DMS153 treated with DMSO at 0.1 percent for 48 hours (cell line): ENCODE measurements at regions not wholly inside any gene's neighbourhood (a gene's known extent, or its start where the extent isn't known, plus 50 kb on each side); places are given as distances from the start of the nearest gene placed in this dataset.
"Not testable (repeated sequence)": the region's sequence is repeated elsewhere in the genome, so short reads cannot be mapped to it uniquely, and the experiment has no call there.

Source experiments
- DNase-seq: peaks from one replicate; lab custom pipeline; 2025; ENCODE audit not compliant: unreplicated experiment; lab: John Stamatoyannopoulos, UW

DNA sequence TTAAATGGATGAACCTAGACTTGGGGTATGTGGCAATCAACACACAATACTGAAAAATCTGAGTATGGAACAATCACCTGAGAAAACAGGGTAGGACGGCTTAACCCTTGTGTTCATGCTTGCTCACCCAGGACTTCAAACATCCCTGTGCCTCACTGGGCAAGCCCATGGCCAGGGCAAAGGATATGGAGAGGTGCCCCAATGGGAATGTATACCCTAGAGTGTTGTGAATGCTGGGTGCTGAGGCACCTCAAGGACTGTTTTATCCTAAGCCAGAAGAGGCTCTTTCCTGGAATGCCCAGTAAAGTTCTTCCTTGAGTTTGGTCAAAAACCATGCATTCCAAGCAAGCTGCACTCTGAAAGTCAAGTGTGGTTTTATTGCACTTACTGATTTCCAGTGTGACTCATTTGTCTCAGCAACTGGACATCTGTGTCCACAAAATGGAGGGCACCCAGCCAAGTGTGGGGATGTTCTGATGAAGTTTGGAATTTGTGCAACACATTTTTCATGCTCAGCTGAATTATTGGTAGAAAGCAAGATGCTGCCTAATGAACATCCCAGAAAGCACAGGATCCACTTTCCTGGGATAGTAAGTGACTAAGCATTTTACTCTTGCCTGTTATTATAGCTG, 531.3 kb downstream of the RFC3 start:
- no peak for DNase-seq

DNA sequence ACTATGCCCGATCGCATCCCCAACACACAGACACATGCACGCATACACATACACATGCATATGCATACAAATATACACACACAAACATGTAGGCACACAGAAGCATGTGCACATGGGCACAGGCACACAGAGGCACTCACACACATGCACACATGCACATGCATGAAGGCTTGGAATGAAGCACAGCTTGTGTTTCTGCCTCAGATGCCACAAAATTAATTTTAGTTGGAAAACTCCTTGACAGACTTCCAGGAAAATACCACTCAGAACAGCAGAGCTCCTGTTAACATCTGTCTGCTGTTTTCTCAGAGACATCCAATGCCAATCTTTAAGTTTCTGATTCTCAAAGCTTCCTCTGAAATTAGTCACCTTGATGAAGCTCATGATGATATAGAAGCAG, 532.7 kb downstream of the RFC3 start:
- DNase-seq, result no peak

DNA sequence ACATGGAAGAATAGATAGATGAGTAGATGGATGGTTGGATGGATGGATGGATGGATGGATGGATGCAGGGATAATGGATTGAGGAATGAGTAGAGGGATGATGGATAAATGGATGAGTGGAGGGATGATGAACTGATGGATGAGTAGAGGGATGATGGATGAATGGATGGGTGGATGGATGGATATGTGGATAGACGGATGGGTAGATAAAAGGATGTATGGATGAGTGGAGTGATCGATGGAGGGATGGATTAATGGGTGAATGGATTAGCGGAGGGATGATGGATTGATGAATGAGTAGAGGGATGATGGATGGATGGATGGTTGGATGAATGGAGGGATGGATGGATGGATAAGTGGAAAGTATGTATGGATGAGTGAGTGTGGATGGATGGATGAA, 533.2 kb downstream of the RFC3 start:
- DNase-seq, result no peak

DNA sequence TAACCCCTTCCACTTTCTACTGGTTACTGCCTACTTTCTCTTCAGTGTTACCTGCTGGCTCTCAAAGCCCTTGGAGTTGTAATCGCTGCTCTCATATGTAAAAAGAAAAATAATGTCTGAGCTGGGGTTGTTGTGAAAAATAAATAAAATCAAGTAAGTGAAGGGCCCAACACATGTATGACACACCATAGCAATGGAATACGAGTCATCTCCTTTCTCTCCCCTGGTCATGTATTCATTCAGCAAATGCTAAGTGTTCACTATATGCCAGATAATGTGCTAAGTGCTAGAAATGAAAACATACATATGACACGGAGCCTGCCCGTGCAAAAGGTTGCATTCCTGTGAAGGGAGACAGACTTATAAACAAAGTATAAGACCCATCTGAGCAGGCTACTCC, 535.0 kb downstream of the RFC3 start:
- no peak for DNase-seq

DNA sequence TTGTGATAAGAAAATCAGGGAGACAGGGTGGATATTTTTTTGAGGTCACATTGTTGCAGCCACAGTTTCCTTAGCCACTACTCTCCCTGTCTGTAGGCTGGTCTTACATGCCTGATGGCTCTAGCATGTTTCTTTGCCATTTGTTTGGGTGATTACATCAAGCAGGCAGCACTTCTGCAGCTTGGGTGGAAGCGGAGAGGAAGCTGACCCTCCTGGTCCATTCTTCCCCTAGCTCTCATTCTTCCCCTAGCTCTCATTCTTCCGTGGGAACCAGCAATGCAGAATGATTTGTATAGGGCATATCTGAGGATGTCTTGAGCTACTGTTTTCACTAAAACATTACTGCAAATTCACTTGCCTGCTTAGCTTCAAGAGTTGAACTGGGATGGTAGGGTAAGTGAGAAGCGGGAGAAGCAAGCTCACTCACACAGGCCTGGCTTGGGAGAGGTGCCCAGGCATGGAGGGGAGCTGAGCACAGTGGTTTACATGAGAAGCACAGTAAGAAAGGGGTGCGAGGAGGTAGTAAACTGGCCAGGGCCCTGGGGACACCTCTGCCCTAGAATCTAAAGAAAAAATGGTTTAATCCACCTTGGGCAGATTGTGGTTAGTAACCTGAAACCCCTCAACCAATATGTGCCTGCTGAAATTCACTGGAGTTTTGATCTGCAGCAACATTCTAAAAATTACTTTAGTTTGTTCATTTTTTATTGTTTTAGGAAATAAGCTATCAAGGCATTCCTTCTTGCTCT, 538.9 kb downstream of the RFC3 start:
- DNase-seq, result no peak

DNA sequence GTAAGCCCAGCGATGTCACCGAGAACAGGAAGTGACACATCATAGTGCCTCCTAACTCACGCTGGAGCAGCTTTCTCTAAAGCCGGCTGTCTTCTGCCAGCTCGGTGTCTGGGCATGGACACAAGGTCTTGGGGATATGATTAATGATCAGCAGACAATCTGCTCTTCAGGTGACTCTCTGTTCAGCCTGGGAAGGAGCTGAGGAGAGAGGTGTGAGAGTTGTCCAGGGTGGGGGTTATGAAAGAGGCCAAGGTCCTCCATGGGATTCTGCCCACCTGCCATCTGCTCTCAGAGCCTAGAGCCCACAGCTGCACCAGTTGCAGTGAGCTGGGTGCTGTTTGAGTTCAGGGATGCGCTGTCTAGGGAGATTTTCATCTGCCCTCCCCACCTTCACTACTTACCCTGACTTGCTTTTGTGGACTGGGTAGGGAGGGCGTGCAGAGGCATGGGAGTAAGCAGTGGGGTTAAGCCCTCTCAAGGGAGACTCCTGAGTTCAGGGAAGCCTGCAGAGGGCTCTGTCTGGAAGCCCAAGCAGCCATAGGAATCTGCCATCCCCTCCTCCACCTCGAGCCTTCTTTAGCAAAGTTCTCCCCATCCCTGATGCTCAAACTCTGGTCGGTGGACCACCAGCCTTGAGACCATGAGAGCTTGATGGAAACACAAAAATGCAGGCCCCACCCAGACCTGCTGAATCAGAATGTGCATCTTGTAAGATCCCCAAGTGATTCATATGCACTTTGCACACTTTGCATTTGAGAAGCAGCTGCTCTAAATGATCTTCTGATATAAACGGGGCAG, 539.7 kb downstream of the RFC3 start:
- no peak for DNase-seq

DNA sequence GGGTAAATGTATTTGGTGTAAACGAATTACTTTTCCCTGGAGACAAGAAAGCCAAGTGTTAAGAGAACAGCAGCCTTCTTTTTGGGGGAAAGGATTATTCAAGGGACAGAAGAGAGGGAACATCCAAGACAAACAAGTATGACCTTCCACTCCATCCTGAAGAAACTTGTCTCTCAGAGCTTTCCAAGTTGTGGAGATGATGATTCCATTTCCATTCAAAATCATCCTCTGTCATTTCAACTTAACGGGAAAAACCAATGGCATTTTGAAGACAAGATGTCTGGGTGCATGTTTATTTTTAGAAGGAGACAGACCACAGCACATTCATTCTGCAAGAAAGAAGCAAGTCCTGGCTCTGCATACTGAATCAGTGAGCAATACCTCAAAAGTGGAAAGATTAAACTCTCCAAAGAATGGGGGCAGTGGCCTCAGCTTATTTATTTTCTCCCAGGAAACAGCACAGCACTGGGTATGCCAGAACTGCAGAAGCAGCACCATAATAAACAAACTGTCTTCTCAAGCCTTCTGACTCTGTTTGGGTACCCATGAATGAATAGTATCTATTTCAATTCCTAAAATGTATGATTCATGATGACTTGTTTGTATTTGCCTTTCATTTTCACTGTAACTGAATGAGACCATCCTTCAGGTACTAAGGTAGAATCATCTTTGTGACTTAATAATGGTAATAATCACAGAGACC, 541.0 kb downstream of the RFC3 start:
- DNase-seq, result no peak

DNA sequence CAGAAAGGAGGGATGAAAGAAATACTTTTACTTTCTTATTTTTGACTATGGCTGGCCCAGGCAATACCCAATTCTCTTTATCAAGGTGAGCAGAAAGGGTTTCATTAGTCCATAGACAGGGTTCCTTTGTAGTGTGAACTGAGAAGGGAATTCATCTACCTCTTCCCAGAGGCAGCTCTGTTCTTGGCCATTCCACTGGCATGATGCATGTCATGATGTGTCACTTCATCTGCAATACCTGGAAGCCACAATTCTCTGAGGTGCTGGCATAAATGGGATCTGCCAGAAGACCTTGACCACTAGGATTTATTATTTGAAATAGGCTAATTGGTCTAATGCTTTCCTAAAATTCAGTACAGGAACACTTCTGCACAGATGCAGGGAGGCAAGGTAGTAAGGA, 542.8 kb downstream of the RFC3 start:
- DNase-seq, result no peak

DNA sequence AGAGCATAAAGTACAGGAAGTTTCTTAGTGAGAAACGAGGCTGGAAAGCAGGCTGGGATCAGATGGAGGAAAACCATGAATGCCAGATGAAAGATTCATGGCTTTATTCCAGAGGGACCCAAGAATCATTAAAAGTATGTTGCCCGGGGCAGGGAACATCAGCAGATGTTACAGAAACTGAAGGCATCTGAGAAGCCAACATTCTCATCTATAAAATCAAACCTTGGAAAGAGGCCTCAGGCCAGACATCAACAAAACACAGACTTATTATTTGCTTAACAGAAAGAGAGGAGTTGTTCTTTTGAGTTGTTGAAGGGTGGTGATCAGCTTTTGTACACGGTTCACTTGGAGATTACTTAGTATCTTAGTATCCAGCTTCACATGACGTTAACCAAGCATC, 543.6 kb downstream of the RFC3 start:
- no peak for DNase-seq

DNA sequence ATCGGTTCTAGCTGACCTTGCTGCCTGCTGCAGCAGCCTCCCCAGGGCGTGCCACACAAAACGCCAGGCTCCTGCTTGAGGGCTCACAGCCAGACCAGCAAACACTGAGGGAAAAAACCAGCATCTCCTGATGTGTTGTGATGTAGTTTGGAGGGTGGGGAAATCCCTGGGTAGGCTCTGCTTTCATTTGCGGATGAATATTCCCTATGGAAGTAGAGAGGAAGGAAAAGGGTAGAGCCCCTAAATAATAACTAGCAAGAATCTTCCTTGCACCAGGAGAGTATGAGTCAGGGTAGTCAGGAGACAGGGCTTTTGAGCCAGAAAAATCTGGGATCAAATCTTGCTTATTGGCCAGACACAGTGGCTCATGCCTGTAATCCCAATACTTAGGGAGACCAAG, 545.3 kb downstream of the RFC3 start:
- no peak for DNase-seq

DNA sequence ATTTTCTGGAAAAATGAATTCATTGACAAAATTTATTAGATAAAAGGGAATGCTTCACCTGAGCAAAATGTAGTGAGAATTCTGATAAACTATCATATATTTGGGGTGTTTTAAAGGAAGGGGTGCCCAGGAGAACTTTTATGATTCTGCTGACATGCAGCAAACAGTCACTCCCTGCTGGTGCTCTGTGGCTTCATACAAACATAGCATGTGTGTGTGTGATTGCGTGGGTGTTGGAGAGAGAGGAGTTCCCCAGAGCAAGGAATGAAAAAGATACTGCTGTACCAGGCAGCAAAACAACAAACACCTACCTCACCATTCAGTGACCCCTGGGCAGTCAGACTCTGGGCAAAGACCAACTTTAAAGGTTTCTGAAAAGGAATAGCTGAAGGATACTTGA, 546.7 kb downstream of the RFC3 start:
- DNase-seq, result no peak

DNA sequence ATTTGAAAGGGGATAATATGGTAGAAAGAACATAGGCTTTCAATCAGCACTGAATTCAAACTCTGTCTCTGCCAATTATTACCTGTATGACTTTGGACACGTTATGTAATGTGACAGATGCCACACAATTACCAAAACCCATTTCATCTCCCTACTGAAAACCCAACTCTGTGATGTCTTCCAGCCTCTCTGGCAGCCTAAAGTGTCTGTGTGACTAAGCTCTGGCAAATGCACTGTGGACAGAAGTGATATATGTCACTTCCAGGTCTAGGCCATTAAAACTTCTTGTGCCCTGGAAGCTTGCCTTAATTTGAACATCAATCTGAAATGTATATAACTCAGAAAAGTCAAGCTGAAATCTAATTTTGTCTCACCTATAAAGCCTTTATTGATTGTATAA, 552.0 kb downstream of the RFC3 start:
- no peak for DNase-seq

DNA sequence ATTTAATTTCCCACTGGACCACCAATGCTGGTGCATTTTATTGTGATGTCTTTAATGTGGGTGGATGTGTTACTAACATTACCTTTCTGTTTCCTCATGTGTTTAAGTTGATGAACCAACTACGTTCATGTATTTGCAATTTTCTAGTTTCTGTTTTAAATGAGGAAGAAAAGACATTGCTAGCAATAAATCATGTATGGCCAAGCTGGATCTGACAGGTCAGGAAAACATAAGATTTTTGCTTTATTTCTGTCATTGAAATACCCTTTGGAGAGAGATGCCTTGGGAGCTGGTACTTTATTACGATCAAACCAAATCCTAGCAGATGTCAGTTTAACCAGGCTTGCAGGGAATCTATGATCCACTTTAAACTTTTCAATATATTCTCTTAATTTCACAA, 553.2 kb downstream of the RFC3 start:
- no peak for DNase-seq

DNA sequence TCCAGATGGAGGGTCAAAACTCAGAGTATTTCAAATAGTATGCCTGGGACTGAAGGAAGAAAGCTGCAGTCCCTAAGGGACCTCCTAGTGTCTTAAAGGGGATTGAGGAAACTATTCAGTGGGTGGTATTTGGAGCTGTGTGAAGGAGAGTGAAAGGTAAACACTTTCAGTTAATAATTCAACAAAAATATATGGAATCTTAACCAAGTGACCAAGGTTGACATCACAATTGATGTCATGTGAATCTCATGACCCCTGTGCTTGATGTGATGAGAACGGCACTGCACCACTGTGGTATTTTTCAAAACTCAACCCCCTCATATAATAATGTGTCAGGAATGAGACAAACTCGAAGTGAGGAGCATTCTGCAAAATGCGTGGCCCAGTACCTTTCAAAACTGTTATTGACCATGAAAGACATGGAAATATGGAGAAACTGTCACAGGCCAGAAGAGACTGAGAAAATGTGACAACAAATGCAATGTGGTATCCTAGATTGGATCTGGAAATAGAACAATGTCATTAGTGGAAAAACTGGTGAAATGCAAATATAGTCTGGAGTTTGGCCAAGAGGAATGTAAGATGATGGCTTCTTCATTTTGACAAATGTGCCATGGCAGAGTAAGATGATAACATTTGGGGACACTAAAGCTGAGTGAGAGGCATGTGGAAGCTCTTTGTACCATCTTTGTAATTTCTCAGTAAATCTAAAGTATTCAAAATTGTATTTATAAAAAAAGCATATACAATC, 553.9 kb downstream of the RFC3 start:
- DNase-seq, result no peak

DNA sequence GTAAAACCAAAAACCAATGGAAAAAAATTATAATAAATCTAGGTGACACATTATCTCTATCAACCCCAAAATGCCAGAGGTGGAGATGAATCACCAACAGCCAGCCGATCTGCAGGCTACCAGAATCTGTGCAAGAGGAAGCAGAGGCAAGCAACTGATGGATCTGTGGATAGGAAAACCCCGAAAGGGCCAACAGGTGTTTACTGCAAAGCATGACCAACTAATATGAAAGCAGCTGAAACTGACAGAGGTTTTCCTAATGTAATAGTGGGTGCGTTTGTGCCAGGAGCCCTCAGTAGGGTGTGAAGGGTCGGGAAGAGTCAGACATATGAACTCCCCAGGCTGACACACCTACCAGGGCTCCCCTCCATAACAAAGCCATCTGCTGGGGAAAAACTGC, 554.6 kb downstream of the RFC3 start:
- no peak for DNase-seq

DNA sequence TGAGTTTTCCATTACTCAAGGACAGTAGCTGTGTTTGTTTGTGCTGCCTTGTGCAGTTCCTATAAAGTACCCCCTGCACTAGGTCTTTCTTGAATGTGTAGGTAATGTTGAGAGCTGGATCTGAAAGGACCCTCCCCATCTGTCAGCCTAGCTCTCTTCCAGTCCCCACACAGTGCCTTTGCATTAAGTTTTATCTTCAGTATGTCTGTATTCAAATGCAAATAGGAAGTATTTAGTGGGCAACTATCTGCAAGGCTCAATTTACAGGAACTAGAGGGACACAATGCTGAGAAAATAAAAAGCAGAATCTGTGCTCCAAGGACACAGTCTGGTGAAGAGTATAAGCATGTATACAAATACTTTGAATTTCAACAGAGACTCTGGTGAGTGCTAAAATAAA, 558.5 kb downstream of the RFC3 start:
- no peak for DNase-seq

DNA sequence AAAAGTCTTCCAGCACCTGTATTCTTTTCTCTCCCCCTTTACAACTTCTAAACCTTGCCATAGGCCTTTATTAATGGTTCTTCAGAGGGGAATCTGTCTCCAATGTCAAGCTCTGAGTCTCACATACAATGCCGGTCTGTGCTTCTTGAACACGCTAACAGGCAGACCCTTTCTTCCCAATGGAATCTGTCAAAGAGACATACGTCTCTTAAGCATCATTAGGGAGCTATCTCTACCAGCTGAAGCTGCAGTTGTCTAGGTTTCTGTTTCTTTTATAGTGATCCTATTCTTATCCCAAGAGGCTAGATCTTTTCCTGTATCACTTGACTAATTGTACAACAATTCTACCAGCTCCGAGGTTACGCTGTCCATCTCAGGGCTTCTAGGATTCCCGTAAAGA, 560.8 kb upstream of the NBEA start:
- DNase-seq, result no peak

DNA sequence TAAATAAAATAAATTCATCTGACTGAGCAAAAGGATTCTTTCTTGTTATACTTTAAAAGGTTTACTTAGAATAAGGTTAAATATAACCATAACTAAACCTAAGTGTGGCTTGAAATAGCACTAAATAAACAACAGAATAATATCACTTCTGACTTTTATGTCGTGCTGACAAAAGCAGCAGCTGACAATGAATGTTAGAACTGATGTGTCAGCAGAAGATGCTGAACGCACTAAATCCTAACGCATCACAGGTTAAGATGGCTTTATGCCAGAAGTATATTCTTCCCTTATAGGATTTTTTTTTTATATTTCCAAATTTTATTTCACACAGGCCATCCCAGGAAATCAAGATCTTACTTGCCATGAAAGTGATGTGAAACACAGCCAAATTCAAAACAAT, 558.3 kb upstream of the NBEA start:
- no peak for DNase-seq

DNA sequence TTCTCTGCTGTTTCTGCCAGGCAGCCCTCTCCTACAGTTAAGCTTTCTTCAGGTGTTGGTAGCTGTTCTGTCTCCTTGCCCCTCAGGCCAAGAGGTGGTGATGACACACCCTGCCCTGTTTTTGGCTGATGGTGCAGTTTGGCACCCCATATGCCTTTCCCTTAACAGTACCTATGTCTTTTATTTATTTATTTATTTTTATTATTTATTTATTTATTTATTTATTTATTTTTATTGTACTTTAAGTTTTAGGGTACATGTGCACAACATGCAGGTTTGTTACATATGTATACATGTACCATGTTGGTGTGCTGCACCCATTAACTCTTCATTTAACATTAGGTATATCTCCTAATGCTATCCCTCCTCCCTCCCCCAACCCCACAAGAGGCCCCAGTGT, 555.8 kb upstream of the NBEA start:
- not testable (repeated sequence) for DNase-seq

DNA sequence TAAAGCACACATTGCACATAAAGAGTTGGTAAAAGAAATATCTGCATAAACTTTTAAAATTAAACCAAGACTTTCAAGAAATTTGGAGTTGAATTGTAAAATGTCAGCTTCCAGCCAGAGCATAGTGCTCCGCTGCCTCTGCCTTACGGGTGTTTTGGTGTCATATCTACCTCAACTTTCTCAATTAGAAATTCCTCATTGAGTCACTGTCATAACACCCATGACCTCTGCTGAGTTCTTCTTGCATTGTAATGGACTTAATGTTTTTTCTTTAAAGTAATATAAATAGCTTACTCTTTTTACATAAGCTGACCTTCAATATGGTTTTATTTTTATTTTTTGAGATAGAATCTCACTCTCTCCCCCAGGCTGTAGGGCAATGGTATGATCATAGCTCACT, 551.0 kb upstream of the NBEA start:
- DNase-seq, result no peak

DNA sequence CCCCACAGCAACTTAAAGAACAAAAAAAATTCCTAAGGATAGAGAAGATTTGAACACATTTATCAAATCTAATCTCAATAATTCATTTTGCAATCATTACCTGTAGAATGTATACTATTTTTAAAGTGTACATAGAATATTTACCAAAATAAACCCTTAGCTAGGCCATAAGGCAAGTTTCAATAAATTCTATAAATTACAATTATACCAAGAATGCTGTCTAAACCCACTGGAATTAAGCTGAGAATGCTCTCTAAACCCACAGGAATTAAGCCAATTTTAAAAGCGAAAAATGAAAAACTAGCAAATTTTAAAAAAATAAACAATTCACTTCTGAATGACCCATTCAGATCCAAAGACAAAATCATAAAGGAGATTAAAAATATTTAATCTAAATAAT, 540.4 kb upstream of the NBEA start:
- no peak for DNase-seq
